Stimulated activated CD4-positive, alpha-beta T cell treated with anti-CD3 and anti-CD28 coated beads, Interleukin-15, amount 100 ng/mL, for 48 hours (primary cell): ENCODE measurements at regions not wholly inside any gene's neighbourhood (a gene's known extent, or its start where the extent isn't known, plus 50 kb on each side); places are given as distances from the start of the nearest gene placed in this dataset.
"Not testable (repeated sequence)": the region's sequence is repeated elsewhere in the genome, so short reads cannot be mapped to it uniquely, and the experiment has no call there.

Source experiments
- DNase-seq, 2 donors: peaks; one replicate each; pipeline ENCODE4 v3.0.0-alpha.2; 2020; ENCODE audit warnings: low read depth in 2 of 2

DNA sequence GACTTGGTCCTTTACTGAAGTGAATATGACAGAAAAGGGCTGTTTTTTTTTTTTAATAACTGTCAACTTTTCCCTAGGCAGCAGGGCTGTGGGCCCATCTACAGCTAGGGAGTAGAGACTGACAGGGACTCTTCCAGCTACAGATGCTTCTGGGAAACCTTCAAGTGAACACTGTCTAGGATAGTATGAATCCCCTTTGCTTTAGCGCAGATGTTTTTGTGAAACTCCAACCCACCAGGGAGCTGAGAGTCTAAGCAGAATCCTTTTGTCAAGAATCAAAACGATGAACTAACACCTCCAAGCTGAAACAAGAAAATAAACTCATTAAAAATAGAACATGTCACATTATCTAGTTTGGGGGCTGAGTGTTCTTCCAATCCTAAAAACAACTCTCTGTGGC lies 219.7 kb upstream of the FGF13 start:
- DNase-seq: no peak

DNA sequence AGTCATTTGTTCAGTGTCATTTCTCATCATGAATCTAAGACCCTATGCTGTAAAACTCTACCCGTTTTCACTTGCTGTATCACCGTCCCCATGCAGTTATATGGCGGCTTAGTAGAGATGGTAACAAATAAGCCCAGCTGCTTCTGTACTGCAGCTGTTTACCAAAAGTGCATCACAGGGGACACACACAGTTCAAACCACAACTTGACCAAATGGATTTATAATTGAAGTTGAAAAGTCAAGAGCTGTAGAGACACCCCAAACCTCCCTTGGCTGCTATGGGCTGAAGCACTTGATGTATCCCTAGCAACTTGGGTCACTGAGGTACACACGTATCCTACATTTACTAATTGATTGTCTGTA lies 219.0 kb upstream of the FGF13 start:
- DNase-seq: no peak

DNA sequence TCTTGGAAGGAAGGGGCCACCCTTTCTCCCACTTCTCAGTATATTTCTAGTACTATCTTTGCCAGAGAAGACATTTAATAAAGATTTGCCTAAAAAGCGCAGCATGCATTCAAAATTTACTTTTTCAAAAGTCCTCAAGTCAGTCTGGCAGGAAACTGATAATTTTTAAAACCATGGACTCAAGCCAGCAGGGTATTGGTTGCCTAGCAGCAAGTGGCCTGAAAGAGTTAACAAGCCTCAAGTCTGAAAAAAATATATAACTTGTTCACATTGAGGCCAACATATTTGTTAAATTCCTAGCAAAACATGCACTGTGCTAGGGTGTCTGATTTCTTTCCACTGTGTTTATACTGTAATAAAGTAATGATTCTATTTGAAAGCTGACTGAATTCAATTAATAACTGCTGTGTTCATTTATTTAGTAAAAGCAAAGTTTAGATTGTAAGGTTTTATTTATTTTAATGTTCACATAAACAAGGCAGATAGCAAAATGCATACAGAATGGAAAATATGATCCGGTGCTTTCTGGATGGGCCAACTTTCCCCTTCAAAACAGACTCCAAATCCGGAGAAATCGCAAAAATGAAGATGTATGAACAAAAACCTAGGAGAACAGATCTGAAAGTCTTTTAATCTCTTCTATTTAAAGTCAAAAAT lies 218.5 kb upstream of the FGF13 start:
- no peak for DNase-seq

DNA sequence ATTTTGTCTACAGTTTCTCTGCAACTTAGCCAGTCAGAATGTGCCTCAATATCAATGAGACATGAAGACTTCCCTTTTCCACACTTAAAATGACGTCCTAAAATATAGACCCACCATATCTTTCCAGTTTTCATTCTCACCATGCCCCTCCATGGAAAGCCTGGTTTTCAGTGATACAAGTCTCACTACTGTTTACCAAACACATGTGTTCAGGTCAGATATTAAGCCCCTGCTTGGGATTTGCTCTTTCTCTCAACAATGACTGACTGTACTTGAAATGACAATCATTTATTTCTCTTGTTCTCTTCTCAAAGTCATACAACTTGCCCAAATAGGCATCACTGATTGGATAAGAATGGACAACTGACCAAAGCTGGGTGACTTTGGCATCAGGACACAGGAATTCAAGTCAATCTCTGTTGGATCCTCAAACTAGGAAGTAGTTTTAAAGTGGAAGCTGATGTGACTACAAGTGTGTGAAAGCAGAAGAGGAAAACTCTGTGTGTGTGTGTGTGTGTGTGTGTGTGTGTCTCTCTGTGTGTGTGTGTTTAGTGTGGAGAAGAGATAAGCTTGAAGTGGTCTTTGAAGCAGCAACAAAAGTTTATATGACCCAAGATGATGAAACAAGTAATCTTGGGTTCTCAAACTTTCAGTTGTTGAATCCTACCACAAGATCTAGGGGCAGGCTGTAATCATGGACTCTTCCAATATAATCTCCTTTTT lies 217.4 kb upstream of the FGF13 start:
- DNase-seq: no peak

DNA sequence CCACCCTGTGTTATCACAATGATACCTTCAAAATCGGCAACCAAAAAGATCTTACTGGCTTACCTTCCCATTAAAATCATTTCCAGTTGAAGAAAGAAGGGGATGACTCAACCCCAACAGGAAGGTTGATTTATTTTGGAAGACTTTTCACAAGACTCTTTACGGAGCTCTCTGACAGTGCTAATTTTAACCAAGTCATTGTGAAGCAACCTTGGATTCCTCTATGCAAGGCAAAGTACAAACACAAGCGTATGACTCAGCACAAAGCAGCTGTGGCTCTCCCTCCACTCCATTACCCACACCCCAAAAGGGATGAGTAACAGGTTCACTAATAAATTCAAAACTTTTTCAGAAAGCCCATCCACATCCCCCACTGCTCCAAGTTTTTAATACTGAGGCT lies 213.8 kb upstream of the FGF13 start:
- DNase-seq: no peak

DNA sequence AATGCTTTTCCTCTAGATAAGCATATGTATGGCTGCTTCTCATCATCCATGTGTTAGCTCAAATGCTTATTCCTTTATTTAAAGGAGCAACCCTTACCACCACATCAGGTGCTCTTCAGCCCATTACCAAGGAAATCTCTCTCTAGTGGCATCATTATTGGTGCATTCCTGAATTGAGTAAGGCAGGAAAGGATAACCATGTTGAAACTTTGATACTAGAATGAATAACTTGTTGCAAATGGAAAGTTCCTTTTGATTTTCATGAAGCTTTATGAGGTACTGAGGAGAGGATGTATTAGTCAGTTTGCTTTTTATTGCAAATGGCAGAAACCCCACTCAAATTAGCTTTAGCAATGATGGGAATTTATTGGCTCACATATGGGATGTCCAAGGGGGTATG lies 212.3 kb upstream of the FGF13 start:
- no peak for DNase-seq

DNA sequence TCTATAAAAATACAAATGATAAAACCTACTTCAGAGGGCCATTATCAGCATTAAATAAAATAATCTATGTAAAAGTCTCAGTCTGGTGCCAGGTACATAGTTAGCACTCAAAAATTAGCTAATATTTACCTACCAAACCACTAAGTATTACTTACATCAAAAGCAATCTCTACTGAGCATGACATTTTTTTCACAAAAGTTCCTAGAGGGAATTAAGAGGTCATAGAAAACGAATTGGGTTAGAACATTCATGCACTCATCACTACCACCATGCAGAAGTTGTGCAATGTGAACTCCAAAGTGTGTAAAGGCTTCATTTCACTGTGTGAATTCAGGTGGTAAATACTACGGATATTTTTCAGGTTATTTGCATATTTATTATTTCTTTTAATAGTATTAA lies 209.5 kb upstream of the FGF13 start:
- DNase-seq: no peak

DNA sequence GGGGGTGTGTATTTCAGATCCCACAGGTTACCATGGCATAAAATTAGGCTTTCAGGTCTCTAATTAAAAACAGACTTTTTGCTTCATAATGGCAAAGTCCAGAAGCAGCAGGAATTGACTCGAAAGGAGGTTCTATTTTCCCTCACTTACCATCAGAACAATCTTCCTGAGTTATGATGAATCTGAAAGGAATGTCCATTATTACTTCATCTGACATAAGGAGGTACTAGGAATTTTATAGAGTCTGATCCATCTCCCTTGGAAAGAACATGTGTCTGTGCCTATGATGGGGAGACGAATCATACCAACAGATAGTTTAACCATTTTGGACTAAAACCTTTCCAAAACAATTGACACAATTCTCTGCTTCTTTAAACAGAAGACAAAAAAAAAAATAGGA lies 206.3 kb upstream of the FGF13 start:
- no peak for DNase-seq

DNA sequence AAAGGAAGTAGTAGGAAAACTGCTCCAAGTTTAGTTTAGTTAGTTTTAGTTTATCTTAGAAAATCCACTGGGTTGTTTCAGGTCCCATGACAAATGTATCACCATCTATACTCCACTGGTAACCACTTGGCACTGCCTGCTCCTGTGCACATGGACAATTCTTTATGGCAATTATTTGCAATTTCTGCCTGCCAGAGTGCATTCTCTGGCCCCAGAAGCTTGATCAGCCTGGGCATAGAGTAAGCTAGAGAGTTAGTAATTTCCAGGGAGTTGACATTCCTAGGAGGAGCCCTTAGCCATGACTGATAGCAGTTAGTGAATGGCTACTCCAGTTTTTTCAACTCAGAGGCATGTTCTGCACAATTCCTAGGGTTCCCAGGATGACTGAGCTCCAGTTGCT lies 203.2 kb upstream of the FGF13 start:
- DNase-seq: no peak

DNA sequence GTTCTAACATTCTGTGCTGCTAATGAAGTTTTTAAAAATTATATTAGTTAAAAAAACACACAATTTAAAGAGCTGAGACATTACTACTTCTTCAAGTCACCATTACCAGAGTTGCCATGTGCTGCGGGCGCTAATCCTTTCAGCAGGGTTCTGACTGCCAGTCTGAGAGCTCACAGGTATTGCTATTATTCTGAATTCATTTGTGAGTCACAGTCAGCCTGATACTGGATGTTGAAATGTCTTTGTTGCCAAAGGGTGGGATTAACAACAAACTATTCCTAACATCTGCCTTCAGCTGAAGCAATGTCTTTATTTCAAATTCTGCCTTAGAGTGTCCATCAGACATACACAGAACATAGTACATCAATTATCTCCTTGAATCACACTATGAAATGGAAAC lies 197.1 kb upstream of the FGF13 start:
- no peak for DNase-seq

DNA sequence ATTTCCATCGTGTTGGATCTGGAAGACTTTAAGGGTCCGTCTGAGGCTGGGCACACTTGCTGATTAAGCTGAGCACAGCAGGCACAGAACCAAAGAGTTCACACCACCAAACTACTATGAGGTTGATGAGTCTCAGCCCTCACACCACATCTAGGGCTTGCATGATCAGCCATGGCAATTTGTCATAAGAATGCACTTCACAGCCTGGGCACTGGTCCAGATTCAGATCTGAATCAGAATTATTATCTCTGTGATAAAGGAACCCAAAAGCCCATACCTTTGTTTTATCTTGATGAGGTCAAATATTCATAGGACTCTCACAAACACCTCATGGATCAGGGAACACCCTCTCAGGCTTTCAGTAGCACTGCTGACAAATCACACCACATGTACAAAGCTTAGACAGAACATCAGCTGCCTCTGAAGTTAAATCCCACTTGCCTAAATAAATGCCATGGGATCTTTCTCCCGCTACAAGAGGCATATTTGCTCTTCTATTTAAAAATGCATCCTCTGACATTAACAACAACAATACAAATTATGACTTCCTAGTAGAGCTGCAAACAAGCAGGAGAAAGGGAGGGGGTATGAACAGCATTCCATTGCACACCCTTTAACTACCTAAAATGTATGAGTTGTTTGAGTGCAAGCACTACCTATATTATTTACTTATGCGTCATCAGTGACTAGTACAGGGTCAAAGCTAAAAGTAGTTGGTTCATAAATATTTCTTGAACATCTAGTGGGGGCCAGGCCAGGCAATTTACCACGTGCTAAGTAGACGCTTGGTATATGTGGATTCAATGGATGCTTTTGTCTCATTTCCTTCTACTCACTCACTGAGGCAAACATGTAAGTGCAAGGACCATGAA lies 186.3 kb upstream of the FGF13 start:
- no peak for DNase-seq

DNA sequence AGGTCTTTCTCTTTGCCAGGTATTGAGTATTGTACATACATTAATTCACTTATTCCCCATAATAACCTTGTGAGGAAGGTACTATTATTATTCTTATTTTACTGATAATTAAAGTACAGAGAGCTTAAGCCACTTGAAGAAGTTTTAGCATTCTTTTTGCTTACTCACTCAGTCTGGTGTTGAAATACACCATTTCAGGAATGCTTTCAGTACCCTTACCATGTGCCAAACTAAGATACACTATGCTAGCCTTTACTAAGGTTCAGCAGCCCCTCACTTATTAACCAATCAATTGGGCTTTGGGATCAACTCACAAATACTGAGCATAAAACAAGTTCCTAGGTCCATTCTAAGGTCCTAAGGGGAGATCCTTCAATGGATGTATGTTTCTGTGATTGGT lies 179.0 kb upstream of the FGF13 start:
- no peak for DNase-seq

DNA sequence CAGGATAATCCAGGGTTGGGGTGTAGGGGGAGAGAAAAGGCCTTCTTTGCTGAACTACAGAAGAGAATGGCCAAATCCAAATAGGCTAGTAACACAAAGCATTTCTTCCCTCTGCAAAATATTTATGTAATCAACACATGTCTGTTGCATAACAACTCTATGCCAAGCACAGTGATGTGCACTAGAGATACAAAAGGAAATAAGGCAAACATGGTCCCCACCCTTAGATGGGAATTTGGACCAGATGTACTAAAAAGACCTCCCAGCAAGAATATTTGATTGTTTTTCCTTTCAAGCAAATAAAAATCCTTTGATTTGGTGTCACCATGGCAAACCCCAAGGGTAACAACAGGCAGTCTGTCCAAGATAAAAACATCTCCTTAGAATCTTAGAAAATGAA lies 177.6 kb upstream of the FGF13 start:
- no peak for DNase-seq

DNA sequence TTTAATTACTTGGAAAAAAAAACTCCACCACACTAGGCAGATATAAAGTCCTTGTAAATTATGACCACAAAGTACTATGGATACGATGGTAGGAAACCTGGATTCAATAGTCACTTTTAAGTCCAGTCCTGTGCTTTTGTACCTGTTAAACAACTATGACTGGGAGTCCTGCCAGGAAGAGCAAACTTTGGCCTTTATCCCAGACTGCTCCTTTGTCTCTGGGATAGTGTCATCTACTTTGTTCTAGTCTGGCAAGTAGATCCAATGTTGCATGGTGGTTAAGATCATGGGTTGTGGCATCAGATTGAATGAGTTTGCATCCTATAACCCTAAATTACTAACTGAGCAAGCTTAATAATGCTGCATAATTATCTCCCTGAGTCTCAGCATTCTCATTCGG lies 175.3 kb upstream of the FGF13 start:
- DNase-seq: no peak

DNA sequence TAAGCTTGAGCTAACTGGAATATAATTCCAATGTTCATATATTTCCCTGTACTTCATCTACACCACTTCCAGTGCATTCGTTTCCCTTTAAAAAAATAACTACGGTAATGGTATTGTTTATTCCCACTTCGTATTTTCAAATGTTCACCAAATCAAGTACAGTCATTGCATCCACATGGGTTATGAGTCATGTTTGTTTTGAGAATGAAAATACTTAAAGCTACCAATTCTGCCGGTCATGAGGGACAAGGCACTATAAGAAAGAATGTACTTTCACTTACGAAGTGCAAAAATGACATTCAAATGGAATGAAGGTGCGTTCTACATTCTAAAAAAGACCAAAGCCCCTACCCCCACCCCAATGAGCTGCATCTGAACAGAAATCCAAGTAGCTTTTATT lies 174.4 kb upstream of the FGF13 start:
- no peak for DNase-seq

DNA sequence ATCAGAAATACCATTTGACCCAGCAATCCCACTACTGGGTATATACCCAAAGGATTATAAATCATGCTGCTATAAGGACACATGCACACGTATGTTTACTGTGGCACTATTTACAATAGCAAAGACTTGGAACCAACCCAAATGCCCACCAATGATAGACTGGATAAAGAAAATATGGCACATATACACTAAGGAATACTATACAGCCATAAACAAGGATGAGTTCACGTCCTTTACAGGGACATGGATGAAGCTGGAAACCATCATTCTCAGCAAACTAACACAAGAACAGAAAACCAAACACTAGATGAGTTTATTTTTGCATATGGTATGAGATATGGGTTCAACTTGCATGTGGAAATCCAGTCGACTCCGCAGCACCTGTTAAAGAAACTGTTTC lies 168.8 kb upstream of the FGF13 start:
- DNase-seq: not testable (repeated sequence)

DNA sequence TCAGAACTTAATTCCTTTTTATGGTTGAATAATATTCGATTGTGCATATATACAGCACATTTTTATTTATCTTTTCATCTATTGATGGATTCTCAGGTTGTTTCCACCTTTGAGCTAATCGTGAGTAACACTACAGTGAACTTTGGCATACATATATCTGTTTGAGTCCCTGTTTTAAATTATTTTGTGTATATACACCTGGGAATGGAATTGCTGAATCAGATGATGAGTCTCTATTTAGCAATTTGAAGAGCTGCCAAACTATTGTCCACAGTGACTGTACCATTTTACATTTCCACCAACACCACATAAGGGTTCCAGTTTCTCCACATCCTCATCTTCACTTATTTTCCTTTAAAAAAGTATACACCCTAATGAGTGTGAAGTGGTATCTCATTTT lies 166.2 kb upstream of the FGF13 start:
- no peak for DNase-seq

DNA sequence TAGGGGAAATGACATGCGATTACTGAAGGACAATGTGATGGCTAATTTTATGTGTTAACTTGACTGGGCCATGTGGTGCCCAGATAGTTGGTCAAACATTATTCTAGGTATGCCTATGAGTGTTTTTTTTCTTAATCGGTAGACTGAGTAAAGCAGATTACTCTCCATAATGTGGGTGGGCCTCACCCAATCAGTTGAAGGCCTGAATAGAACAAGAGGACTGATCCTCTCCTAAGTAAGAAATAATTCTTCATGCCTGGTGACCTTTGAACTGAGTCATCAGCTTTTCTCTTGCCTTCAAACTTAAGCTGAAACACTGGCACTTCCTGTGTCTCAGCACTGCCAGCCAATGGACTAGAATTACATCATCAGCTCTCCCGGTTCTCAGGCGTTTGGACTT lies 164.0 kb upstream of the FGF13 start:
- no peak for DNase-seq

DNA sequence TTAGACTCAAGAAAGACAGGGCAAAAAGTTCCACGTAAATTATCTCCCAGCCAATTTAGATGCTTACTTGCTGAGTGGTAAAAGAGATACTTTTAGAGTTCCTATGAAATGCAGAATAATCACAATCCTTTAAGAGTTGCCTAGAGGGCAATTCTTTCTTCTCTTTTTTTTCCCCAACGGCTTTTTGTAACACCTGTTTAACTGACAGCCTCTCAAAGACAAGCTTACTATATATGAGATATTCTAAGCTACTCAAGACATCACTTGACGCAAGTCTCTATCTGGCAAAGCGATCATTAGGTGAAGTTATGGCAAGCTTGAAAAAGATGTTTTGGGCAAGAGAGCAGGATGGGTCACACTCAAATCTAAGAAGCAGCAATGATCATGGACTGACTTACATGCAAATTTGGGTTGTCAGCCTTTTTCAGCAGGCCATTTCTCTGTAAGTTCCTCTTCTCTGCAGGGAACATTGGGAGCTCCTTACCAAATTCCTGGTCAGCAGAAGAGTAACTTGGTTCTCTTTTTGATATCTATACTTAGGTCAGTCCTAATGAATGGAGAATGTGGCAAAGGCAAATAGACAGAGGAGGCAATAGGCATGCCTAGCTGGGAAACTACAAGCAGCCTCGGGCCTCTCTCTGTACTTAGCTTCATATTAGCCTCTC lies 162.9 kb upstream of the FGF13 start:
- no peak for DNase-seq

DNA sequence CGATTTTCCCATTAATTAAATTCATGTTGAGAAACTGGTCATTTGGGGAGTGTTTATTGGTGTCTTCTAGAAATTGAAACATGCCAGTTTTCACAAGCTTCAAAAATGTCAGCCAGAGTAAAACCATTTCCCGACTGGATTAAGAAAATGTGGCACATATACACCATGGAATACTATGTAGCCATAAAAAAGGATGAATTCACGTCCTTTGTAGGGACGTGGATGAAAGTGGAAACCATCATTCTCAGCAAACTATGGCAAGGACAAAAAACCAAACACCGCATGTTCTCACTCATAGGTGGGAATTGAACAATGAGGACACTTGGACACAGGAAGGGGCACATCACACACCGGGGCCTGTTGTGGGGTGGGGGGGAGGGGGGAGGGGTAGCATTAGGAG lies 162.1 kb upstream of the FGF13 start:
- not testable (repeated sequence) for DNase-seq

DNA sequence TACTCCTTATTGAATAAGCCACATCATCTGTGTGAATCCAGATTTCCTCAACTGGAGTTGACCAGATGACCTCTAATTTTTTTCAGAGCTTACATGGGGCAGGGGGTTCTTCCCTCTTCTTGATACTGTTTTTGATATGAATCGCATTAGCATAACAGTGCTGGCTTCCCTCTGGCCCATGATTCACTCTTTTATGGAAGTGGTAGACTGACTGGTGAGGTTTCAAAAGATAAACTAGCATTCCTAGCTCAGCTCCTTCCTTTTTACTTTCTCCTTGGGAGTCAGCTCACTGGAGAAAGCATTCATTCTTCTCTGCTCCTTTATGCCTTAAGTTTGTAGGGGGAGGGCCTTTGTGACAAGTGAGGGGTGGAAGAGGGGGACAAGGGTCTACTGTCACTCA lies 161.0 kb upstream of the FGF13 start:
- no peak for DNase-seq

DNA sequence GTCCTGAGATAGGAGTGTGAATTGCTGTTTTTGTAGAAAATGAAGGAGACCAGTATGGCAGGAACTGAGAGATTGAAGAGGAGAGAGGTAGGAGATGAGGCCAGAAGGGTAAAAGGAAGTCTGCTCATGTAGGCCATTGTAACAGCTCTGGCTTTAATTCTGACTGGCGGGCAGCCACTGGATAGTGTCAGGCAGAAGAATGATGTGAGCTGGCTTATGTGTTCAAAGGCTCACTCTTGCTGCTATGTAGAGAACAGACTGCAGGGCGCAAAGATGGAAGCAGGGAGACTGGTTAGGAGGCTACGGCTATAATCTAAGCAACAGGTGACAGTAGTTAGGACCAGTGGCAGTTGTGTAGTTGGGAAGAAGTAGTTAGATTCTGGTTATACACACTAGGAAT lies 160.2 kb upstream of the FGF13 start:
- no peak for DNase-seq
